Cardiac fibroblast (primary cell): ENCODE measurements at regions not wholly inside any gene's neighbourhood (a gene's known extent, or its start where the extent isn't known, plus 50 kb on each side); places are given as distances from the start of the nearest gene placed in this dataset.

ENCODE experiments used
- DNase-seq, 2 donors: peaks; one replicate each; pipeline versions ENCODE4 v3.0.0 to v3.0.0-alpha.2; 2010; ENCODE audit warnings: low read depth in 2 of 2
- H3K4me3 ChIP-seq, 2 donors: replicated peaks in 1 of 2; 1 replicate in 1 of 2; 2 replicates in 1 of 2; pipeline ENCODE4 v1.5.1; 2011; ENCODE audit warnings: low read depth in 2 of 2, low read length in 2 of 2, mild to moderate bottlenecking in 2 of 2, moderate library complexity in 1 of 2
- TF ChIP-seq, protein P1 (sequence below): IDR thresholded peaks from one replicate; pipeline ENCODE4 v1.5.1; 2011; ENCODE audit warnings: low read depth, mild to moderate bottlenecking, low read length, inconsistent platforms

DNA sequence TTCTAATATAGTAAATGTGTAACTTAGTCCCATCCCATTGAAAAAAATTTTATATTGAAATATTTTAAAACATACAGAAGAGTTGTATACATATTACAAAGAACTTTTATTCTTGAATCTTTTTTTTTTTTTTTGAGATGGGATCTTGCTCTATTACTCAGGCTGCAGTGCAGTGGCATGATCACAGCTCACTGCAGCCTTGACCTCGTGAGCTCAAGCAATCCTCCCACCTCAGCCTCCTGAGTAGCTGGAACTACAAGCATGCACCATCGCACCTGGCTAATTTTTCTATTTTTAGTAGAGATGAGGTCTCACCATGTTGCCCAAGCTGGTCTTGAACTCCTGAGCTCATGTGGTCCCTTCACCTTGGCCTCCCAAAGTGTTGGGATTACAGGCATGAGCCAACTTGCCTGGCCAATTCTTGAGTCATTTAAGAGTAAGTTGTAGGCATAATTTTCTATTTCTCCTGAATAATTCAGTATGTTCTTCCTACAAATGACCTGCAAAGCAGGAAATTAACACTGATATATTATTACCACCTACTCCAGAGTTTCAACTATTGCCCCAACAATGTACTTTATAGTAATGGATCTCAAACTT lies 153.0 kb upstream of the BMP4 start:
- H3K4me3 ChIP-seq, result no peak overlapping the region
- TF ChIP-seq, protein P1, sequence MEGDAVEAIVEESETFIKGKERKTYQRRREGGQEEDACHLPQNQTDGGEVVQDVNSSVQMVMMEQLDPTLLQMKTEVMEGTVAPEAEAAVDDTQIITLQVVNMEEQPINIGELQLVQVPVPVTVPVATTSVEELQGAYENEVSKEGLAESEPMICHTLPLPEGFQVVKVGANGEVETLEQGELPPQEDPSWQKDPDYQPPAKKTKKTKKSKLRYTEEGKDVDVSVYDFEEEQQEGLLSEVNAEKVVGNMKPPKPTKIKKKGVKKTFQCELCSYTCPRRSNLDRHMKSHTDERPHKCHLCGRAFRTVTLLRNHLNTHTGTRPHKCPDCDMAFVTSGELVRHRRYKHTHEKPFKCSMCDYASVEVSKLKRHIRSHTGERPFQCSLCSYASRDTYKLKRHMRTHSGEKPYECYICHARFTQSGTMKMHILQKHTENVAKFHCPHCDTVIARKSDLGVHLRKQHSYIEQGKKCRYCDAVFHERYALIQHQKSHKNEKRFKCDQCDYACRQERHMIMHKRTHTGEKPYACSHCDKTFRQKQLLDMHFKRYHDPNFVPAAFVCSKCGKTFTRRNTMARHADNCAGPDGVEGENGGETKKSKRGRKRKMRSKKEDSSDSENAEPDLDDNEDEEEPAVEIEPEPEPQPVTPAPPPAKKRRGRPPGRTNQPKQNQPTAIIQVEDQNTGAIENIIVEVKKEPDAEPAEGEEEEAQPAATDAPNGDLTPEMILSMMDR, result no peak
- no peak for DNase-seq

GRCh38 chr14:54114941-54115340 lies 158.3 kb upstream of the BMP4 start:
- TF ChIP-seq, protein P1, result no peak
- no peak for DNase-seq
- H3K4me3 ChIP-seq, result no peak overlapping the region

DNA sequence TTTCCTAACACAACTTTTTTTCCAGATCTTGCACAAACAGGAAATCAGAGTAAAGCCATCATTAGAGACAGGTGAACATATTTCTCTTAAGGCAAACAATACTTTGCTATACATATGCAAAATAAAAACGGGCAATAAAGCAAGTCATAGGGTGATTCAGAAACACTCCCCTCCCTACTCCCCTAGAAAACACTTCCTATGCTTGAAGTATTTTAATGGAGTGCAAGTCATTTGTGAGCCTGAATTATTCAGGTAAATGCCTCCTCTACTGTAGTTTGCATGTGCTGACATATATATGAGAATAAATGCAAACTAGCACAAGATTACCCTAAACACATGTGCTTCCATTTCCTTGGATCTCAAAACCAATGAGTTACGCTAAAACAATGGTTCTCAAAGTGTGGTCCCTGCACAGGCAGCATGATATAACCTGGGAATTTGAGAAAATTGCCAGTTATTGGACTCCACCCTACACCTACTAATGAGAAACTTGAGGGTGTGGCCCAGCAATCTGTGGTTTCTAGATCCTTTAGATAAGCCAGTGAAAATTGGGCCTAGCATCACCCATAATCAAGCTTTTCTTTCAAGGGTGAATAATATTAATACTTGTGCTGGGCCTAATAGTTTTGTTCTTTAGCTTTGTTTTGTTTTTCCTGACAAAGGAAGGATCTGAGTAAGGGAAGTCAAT lies 159.7 kb upstream of the BMP4 start:
- TF ChIP-seq, protein P1, result no peak
- H3K4me3 ChIP-seq, result no peak overlapping the region
- no peak for DNase-seq

GRCh38 chr14:54116972-54117371 lies 160.3 kb upstream of the BMP4 start:
- TF ChIP-seq, protein P1, result no peak
- DNase-seq, result peak in 1 of 2 donors; percentile 71
- H3K4me3 ChIP-seq, result no peak overlapping the region

DNA sequence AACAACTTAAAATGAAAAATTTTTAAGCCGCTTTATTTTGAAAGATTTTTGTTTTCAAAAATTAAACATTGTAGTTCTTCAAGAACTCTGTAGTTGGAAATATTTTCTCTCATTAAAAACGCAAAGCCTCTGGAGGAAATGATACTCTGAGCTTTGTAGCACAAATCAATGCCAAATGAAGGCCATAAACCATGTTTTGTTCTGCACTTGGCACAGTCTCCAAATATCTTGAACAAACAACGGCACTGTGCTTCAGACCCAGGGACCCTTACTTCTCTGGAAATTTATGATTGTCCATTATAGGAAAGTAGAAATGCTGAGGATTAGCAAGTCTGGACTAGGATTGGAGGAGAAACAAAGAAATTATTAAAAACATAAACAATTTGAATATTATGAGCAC lies 160.8 kb upstream of the BMP4 start:
- DNase-seq, result no peak
- TF ChIP-seq, protein P1, result no peak
- H3K4me3 ChIP-seq, result no peak overlapping the region

DNA sequence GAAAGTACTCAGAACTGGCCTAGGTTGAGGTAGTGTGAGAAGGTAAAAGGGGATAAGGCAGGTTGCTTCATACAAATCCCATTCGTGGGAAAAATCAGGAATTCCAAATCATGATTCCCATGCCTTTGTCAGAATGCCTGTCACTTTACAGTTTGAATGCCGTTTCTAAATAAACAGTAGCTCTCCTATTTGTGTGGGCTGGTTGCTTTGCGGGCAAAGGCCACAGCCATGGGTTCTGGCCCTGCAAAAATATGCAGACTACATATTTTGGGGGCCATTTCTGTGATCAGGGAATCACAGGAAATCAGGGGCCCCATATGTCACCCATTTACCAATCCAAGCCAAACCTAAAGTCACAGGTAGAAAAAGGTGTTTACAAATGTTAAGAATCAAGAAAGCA lies 161.3 kb upstream of the BMP4 start:
- no peak for DNase-seq
- H3K4me3 ChIP-seq, result no peak overlapping the region
- TF ChIP-seq, protein P1, result no peak
